Central memory CD8-positive, alpha-beta T cell (primary cell): ENCODE measurements at regions not wholly inside any gene's neighbourhood (a gene's known extent, or its start where the extent isn't known, plus 50 kb on each side); places are given as distances from the start of the nearest gene placed in this dataset.

ENCODE experiments used
- ATAC-seq: fragments of 150-1000 bp; cut with Tn5 transposase; replicated peaks from 2 replicates; pipeline ENCODE4 v1.10.0; 2022; ENCODE audit warnings: mild to moderate bottlenecking, moderate FRiP score, moderate number of reproducible peaks; ENCODE audit not compliant: poor library complexity, severe bottlenecking; ENCODE audit errors: extremely low read depth
- DNase-seq, 2 donors: peaks; one replicate each; pipeline ENCODE4 v3.0.0; 2021; ENCODE audit warnings: low spot score in 2 of 2
- H3K27ac Mint-ChIP-seq: one replicate; pipeline ENCODE4 v1.8.0; 2022; ENCODE audit warnings: low read depth, mild to moderate bottlenecking, moderate library complexity, mixed read lengths
- H3K27me3 Mint-ChIP-seq: one replicate; pipeline ENCODE4 v1.8.0; 2022; ENCODE audit warnings: mixed read lengths
- H3K36me3 Mint-ChIP-seq: one replicate; pipeline ENCODE4 v1.8.0; 2022; ENCODE audit warnings: mild to moderate bottlenecking, moderate library complexity, mixed read lengths; ENCODE audit not compliant: insufficient read depth
- H3K4me1 Mint-ChIP-seq: one replicate; pipeline ENCODE4 v1.8.0; 2022; ENCODE audit warnings: mixed read lengths
- H3K4me3 Mint-ChIP-seq: one replicate; pipeline ENCODE4 v1.8.0; 2022; ENCODE audit warnings: mild to moderate bottlenecking, moderate library complexity, mixed read lengths
- H3K9me3 Mint-ChIP-seq: one replicate; pipeline ENCODE4 v1.8.0; 2022; ENCODE audit warnings: mixed read lengths

DNA sequence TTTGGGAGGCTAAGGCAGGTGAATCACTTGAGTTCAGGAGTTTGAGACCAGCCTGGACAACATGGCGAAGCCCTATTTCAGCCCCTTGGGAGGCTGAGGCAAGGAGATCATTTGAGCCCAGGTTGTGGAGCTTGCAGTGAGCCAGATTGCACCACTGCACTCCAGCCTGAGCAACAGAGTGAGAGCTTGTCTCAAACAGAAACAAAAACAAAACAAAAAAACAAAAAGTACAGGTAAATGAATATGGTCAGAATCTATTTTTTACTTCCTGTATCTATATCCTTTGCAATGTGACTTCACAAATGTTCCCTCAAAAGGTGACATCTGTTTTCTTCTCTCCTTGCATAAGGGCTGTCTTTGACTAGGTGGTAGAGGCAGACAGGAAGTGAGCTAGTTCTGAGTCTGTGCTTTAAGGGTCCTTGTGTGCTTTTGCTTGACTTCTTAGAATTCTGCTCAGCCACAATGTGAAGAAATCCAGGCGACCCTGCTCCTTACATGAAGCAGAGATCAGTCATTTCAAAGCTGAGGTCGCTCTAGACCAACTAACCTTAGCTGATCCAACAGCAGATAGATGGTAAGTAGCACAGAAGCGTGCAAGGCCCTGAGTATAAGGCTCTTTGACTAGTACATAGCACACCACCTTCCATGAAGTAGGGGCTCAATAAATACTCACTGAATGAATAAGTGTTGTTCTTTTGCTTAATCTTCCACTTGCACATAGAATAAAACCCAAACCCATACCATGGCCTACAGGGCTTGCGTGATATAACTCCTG, 423.2 kb upstream of the PCDH15 start:
- no peaks in the 10 kb centered on the region for H3K27me3 Mint-ChIP-seq
- no peaks in the 10 kb centered on the region for H3K36me3 Mint-ChIP-seq
- ATAC-seq (peak; percentile 46), DNase-seq (no peak)
- peaks cover 11% of the 10 kb centered on the region for H3K9me3 Mint-ChIP-seq
- no peak overlapping the region for H3K4me3 Mint-ChIP-seq
- H3K27ac Mint-ChIP-seq: peak overlapping the region; percentile 17
- H3K4me1 Mint-ChIP-seq: no peaks in the 10 kb centered on the region

DNA sequence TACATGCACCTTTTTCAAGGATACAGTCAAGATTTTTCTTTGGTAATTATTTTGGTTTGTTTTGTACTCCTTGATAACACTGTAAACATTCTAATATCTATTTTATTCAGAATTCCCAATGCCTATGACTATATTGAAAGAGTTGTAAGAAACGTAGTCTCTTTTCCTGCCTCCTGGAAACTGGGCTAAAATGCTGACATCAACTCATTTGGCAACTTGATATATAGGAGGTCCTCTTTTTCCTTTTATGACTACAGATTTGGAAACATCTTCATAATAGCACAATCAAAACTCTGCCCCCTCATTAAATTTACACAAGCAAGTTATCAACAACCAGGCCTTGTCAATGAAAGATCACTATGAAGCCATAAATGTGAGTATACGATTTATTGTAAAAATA, 422.3 kb upstream of the PCDH15 start:
- peaks cover 11% of the 10 kb centered on the region for H3K9me3 Mint-ChIP-seq
- no peak for ATAC-seq
- H3K4me3 Mint-ChIP-seq: no peak overlapping the region
- no peaks in the 10 kb centered on the region for H3K27me3 Mint-ChIP-seq
- H3K4me1 Mint-ChIP-seq: no peaks in the 10 kb centered on the region
- no peak for DNase-seq
- H3K36me3 Mint-ChIP-seq: no peaks in the 10 kb centered on the region
- H3K27ac Mint-ChIP-seq: no peak overlapping the region

DNA sequence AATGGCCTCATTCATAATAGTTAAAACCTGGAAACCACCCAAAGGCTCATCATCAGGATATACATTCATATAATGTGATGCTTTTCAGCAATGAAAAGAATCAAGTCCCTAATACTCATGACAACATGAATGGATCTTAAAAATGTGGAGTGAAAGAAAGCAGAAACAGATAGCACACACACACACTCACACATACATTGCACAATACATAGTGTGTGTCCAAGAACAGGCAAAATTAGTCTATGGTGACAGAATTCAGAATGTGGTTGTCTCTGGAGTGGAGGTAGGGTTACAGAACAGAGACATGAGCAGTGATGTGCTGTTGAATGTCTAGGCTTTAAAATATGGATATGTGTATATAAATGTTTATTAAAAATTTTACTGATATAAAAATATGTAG, 419.9 kb upstream of the PCDH15 start:
- DNase-seq (no peak), ATAC-seq (no peak)
- Mint-ChIP-seq H3K36me3 (no peaks in the 10 kb centered on the region), H3K4me1 (no peaks in the 10 kb centered on the region), H3K27me3 (no peaks in the 10 kb centered on the region), H3K27ac (no peak overlapping the region), H3K4me3 (no peak overlapping the region), H3K9me3 (peaks cover 11% of the 10 kb centered on the region)

DNA sequence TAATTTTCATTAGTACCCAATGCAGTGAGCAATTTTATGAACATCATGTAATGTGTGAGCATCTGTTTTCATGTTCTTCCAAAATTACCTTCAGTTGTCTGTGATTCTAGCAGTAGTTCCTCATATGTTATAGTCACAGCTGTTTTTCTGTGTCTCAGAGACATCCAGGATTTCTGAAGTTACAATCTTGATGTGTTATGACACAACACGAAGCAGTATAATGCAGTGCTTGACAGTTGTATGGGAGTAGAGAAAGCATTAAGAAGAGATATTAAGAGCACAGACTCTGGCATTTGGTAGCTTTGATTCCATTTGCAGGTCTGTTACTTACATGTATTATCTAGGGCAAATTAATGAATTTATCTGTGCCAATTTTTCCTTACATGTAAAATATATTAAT, 414.7 kb upstream of the PCDH15 start:
- Mint-ChIP-seq H3K36me3 (no peaks in the 10 kb centered on the region), H3K9me3 (no peaks in the 10 kb centered on the region), H3K4me3 (no peak overlapping the region), H3K4me1 (no peaks in the 10 kb centered on the region), H3K27me3 (no peaks in the 10 kb centered on the region), H3K27ac (no peak overlapping the region)
- ATAC-seq (no peak), DNase-seq (no peak)

DNA sequence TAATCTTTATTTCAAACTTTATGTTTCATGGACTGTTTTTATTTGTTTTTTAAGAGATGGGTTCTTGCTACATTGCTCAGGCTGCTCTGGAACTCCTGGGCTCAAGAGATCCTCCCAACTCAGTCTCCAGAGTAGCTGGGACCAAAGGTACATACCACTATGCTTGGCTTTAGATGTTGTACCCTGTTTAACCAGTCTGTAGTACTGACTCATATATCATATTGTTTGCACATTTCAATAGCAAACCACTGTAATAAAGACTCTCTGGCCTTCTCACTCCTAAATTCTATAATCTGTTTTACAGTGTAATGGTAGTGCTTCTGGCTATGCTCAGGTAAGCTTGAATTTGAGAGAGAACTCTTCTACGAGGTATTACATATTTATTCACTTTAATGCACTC, 413.6 kb upstream of the PCDH15 start:
- H3K4me1 Mint-ChIP-seq: no peaks in the 10 kb centered on the region
- DNase-seq: no peak
- peaks cover 7% of the 10 kb centered on the region for H3K9me3 Mint-ChIP-seq
- H3K36me3 Mint-ChIP-seq: no peaks in the 10 kb centered on the region
- H3K27me3 Mint-ChIP-seq: no peaks in the 10 kb centered on the region
- ATAC-seq: no peak
- H3K27ac Mint-ChIP-seq: no peak overlapping the region
- no peak overlapping the region for H3K4me3 Mint-ChIP-seq

DNA sequence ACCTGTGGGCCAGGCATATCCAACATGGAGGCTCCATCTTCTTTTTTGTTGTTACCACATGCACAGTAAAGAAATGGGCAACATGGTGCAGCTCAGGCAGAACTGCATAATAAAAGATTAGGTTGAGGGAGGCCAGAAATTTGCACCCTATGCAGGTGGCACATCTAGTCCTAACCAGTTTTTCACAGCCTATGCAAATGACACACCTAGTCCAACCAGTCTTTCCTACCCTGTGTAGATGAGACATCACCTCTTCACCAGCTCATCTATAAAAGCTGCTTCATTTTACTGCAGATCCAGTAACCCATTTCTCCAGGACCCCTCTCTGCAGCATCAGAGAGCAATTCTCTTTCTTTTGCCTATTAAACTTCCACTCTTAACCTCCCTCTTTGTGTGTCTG, 411.0 kb upstream of the PCDH15 start:
- peaks cover 22% of the 10 kb centered on the region for H3K9me3 Mint-ChIP-seq
- H3K27ac Mint-ChIP-seq: no peak overlapping the region
- H3K27me3 Mint-ChIP-seq: no peaks in the 10 kb centered on the region
- H3K4me1 Mint-ChIP-seq: no peaks in the 10 kb centered on the region
- DNase-seq (no peak), ATAC-seq (no peak)
- H3K36me3 Mint-ChIP-seq: no peaks in the 10 kb centered on the region
- no peak overlapping the region for H3K4me3 Mint-ChIP-seq

DNA sequence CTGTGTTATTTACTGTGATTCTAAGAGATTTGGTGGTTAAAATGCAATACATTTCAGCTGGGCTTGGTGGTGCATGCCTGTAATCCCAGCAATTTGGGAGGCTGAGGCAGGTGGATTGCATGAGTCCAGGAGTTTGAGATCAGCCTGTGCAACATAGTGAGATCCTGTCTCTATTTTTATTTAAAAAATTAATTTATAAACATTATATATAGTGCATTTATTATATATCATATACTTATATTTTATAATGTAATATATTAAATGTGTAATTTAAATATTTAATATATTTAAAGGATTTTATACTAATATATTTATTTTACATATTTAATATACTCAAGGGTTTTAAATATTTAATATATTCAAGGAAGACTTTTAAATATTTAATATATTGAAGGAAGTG, 402.8 kb upstream of the PCDH15 start:
- H3K27me3 Mint-ChIP-seq: no peaks in the 10 kb centered on the region
- H3K9me3 Mint-ChIP-seq: peaks cover 31% of the 10 kb centered on the region
- no peak overlapping the region for H3K4me3 Mint-ChIP-seq
- no peak overlapping the region for H3K27ac Mint-ChIP-seq
- no peaks in the 10 kb centered on the region for H3K36me3 Mint-ChIP-seq
- no peaks in the 10 kb centered on the region for H3K4me1 Mint-ChIP-seq
- DNase-seq (no peak), ATAC-seq (no peak)

DNA sequence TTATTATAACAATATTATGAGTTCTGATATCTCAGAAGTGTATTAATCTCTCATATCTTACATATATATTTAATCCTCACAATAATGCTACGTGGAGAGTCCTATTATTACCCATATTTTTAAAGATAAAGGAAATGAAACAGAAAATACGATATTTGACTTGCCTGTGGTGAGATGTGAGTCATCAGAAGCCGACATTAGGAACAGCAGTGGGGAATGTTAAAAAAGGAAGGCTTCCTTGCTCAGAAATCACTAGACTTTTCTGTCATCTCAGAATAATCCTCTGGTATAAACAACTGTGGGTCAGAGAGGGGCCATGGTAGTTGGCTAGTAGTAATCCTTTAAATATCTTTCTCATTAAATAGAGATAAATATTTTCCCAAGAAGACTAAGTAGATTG, 402.3 kb upstream of the PCDH15 start:
- no peak overlapping the region for H3K4me3 Mint-ChIP-seq
- H3K4me1 Mint-ChIP-seq: no peaks in the 10 kb centered on the region
- H3K36me3 Mint-ChIP-seq: no peaks in the 10 kb centered on the region
- no peaks in the 10 kb centered on the region for H3K27me3 Mint-ChIP-seq
- H3K27ac Mint-ChIP-seq: no peak overlapping the region
- peaks cover 30% of the 10 kb centered on the region for H3K9me3 Mint-ChIP-seq
- DNase-seq (no peak), ATAC-seq (no peak)

DNA sequence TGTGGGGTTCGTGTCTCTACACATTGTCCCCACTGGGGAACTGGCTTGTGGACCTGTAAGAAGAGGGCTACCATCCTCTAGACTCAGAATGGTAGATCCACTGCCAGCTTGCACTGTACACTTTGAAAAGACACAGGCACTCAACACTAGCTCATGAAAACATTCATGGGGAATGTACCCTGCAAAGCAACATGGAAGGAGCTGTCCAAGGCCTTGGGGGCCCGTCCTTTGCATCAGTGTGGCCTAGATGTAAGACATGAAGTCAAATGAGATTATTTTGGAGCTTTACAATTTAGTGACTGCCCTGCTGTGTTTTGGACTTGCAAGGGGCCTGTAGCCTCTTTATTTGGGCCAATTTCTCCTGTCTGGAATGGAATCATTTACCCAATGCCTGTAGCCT, 399.0 kb upstream of the PCDH15 start:
- Mint-ChIP-seq H3K27me3 (no peaks in the 10 kb centered on the region), H3K27ac (no peak overlapping the region), H3K4me3 (no peak overlapping the region), H3K4me1 (no peaks in the 10 kb centered on the region), H3K9me3 (peaks cover 23% of the 10 kb centered on the region), H3K36me3 (no peaks in the 10 kb centered on the region)
- ATAC-seq (no peak), DNase-seq (no peak)

DNA sequence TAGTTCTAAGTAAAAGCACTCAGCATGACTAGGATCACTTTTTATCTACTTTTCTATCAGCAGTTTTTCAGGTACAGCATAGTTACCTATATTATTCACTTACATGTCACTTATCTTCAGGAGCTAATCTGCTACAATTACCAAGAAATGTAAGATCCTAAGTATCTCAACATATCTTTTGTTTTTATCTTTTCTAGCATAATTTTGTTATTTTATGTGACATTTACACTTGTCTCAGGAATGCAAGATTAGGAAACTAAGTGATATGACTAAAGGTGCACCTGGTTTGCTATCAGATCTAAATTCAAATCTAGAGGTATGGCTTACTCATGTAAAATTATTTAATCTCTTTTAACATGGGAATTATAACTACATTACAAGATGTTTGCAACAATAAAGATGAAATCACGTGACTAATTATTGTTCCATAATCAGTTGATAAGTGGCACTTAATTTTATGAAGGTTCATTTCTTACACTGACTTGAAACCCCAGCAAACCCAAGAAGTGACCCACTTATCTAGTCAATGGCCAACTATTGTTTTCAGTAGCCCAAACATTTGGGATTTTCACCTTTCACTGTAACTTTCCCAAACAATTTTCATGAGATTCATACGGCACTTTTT, 390.3 kb upstream of the PCDH15 start:
- no peak for DNase-seq
- H3K27ac Mint-ChIP-seq: no peak overlapping the region
- no peak for ATAC-seq
- no peaks in the 10 kb centered on the region for H3K36me3 Mint-ChIP-seq
- no peaks in the 10 kb centered on the region for H3K9me3 Mint-ChIP-seq
- no peaks in the 10 kb centered on the region for H3K27me3 Mint-ChIP-seq
- H3K4me1 Mint-ChIP-seq: no peaks in the 10 kb centered on the region
- no peak overlapping the region for H3K4me3 Mint-ChIP-seq

DNA sequence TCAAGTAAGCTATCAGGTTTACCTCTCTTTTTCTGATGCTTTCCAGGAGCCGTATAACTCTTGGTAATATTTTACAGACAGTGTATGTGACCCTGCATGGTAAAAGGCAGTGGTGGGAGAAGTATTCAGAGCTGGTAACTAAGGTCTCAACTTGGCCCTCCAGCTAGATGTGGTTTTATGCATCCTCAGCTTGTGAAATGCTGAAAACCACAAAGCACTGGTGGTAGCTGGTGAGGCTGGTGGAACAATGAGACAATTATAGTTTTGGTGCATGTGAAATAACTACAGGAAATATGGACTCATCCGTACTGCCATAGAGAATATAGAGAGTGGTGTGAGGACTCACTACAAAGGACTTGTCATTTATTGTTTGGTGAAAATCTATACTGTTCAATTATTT, 383.0 kb upstream of the PCDH15 start:
- Mint-ChIP-seq H3K4me3 (no peak overlapping the region), H3K27ac (no peak overlapping the region), H3K9me3 (peaks cover 18% of the 10 kb centered on the region), H3K27me3 (no peaks in the 10 kb centered on the region), H3K36me3 (no peaks in the 10 kb centered on the region), H3K4me1 (no peaks in the 10 kb centered on the region)
- DNase-seq (no peak), ATAC-seq (no peak)

DNA sequence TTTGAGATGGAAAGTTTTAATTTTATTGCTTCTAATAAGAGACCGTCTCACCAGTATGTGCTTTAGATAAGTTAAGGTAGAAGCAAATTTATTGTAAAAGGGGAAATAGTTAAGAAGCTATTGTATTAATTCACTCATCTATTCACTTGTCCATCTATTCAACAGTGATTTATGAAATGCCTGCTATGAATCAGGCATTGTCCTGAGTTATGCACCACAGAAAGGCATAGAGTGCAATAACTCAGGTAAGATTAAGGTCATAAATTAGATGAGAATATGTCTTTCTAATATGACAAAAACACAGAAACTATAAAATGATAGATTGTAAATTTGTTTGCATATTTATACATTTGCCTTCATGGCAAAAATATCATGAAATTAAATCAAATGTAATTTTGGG, 379.3 kb upstream of the PCDH15 start:
- no peaks in the 10 kb centered on the region for H3K36me3 Mint-ChIP-seq
- no peak overlapping the region for H3K4me3 Mint-ChIP-seq
- no peak overlapping the region for H3K27ac Mint-ChIP-seq
- DNase-seq (no peak), ATAC-seq (no peak)
- peaks cover 18% of the 10 kb centered on the region for H3K9me3 Mint-ChIP-seq
- no peaks in the 10 kb centered on the region for H3K4me1 Mint-ChIP-seq
- no peaks in the 10 kb centered on the region for H3K27me3 Mint-ChIP-seq

DNA sequence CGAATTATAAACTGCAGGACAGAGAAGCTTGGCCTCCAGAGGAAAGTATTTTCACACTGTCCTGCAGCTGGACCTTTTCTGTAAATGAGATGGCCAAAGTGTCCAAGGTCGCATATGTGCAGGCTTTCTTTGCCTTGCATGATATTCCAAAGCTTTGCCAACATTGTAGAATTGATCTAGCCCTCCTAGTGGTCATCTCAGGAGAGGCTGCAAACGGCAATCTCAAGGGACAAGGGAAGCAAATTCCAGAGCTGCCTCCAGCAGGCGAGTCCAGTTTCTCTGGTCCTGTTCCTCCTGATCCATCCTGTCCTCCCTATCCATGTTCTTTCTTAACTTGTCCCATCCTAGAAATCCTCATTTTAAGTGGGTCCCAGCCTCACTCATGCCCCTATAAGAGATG, 373.4 kb upstream of the PCDH15 start:
- DNase-seq (no peak), ATAC-seq (no peak)
- no peaks in the 10 kb centered on the region for H3K36me3 Mint-ChIP-seq
- no peaks in the 10 kb centered on the region for H3K4me1 Mint-ChIP-seq
- H3K9me3 Mint-ChIP-seq: peaks cover 9% of the 10 kb centered on the region
- no peak overlapping the region for H3K27ac Mint-ChIP-seq
- no peaks in the 10 kb centered on the region for H3K27me3 Mint-ChIP-seq
- no peak overlapping the region for H3K4me3 Mint-ChIP-seq
